ENCODE measurements at regions not wholly inside any gene's neighbourhood (a gene's known extent, or its start where the extent isn't known, plus 50 kb on each side); places are given as distances from the start of the nearest gene placed in this dataset.

DNA sequence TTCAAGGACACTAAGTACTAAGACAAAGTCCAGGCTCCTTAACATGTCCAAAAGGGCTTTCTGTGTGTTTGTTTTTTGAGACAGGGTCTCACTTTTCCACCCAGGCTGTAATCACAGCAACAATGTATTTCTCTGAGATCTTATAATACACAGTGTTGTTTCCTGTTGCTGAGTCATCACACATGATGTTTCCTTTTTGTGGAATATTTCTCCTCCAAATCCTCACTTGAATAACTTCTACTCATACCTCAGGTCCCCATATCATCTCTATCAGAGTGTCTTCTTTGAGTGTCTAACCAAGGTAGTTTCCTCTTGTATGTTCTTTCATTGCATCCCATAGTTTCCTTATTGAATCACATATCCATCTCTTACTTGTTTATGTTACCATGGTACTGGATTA lies 632.0 kb upstream of the PIK3C3 start:
- H3K4me1 ChIP-seq (ENCODE audit: control insufficient read depth, insufficient read depth, low read length) = no peaks in the 10 kb centered on the region
- no peak overlapping the region for H3K27ac ChIP-seq (ENCODE audit: low read depth, low read length)
- H3K9me3 ChIP-seq (ENCODE audit: control insufficient read depth, insufficient read depth, low read length) = no peaks in the 10 kb centered on the region
- no peak for DNase-seq (ENCODE audit: low read depth in 4 of 6, low spot score in 6 of 6)
- H3K36me3 ChIP-seq (ENCODE audit: control insufficient read depth, insufficient read depth, low read length) = no peaks in the 10 kb centered on the region
- H3K4me3 ChIP-seq (ENCODE audit: low read depth, low read length) = no peak overlapping the region
- H3K27me3 ChIP-seq (ENCODE audit: control insufficient read depth, insufficient read depth, low read length) = no peaks in the 10 kb centered on the region

DNA sequence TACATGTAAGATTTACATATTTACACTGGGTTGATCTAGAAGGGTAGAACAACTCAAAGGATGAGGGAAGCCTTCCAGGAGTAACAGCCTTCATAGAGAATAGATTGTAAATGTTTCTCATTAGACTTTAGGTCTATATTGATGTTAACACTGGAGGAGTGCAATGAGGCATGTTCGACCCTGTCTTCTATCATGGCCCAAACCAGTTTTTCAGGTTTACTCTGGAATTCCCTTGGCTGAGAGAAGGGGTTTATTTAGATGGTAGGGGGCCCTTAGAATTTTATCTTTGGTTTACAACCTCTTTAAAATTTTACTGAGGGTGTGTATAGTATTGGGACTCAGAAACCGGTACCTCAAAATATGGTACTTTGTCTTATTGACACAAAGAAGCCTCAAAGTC lies 634.9 kb upstream of the PIK3C3 start:
- no CpG with 5 or more reads among the region's 2 CpGs for WGBS (ENCODE audit: insufficient coverage)
- Histone ChIP-seq H3K36me3 (ENCODE audit: control insufficient read depth, insufficient read depth, low read length) (no peaks in the 10 kb centered on the region), H3K27me3 (ENCODE audit: control insufficient read depth, insufficient read depth, low read length) (no peaks in the 10 kb centered on the region), H3K27ac (ENCODE audit: low read depth, low read length) (no peak overlapping the region), H3K4me3 (ENCODE audit: low read depth, low read length) (no peak overlapping the region), H3K4me1 (ENCODE audit: control insufficient read depth, insufficient read depth, low read length) (no peaks in the 10 kb centered on the region), H3K9me3 (ENCODE audit: control insufficient read depth, insufficient read depth, low read length) (peaks cover 1% of the 10 kb centered on the region)
- no peak for DNase-seq (ENCODE audit: low read depth in 4 of 6, low spot score in 6 of 6)

DNA sequence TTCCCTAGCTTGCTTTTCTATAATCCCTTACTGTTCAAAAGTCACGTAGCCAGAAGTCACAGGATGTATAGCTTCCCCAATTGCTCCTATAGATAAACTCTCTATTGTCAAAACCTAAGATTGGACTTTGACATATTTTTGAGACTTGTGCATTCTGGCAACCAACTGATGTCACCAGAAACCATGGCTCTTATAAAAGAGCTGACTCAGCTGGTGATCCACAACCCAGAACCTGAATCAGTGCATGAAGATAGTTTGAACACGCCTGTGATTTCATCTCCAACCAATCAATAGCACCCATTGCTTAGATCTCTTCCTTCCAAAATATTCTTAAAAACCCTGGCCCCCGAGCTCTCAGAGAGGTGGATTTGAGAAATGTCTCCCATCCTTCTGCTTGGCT lies 639.9 kb upstream of the PIK3C3 start:
- H3K4me1 ChIP-seq (ENCODE audit: control insufficient read depth, insufficient read depth, low read length) = no peaks in the 10 kb centered on the region
- no peak overlapping the region for H3K27ac ChIP-seq (ENCODE audit: low read depth, low read length)
- no peak overlapping the region for H3K4me3 ChIP-seq (ENCODE audit: low read depth, low read length)
- no CpG with 5 or more reads among the region's 3 CpGs for WGBS (ENCODE audit: insufficient coverage)
- peaks cover 1% of the 10 kb centered on the region for H3K9me3 ChIP-seq (ENCODE audit: control insufficient read depth, insufficient read depth, low read length)
- H3K27me3 ChIP-seq (ENCODE audit: control insufficient read depth, insufficient read depth, low read length) = no peaks in the 10 kb centered on the region
- DNase-seq (ENCODE audit: low read depth in 4 of 6, low spot score in 6 of 6) = no peak
- no peaks in the 10 kb centered on the region for H3K36me3 ChIP-seq (ENCODE audit: control insufficient read depth, insufficient read depth, low read length)

DNA sequence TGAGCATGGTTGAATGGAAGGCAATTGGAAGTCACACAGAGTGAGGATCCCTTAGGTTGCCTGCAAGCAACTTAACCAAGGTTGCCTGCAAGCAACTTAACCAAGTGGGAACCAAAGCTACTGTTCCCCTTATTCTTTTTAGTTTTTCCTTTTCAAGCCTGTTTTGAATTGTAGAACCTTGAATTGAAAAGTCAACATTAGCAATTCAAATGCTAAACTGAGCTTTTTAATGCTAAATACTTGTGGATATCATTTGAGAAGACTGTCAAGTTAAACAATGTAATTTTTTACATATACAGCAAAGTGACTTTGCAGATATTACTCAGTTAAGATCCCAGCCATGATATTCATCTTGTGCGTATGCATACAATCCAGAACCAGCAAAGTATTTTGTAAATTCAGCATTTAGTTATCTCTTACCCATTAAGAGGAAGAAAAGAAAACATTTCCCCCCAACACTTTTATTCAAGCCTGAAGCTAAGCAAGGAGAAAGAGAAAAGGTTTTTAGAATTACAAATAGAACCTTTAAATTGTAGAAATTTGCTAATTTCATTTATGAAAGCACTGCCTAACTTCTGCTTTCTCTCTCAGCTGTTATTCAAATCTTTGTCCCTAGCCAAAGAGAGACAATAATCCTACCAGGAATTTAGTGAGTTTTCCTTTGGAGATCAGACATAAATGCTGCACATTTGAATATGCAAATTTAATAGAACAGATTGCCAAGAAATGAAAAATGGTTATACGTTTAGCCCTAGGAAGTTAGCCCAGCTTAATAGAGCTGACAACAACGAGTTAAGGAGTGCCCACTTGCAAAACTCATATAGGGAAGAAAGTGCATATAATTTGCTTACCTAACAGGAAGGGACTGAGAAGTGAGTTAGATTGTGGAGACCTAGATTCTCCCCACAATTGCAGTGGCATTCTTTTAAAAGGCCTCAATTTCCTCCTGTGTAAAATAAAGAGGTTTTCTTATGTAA lies 643.2 kb upstream of the PIK3C3 start:
- WGBS (ENCODE audit: insufficient coverage) = 0% methylated on average over 1 of the region's 3 CpGs
- Histone ChIP-seq H3K4me1 (ENCODE audit: control insufficient read depth, insufficient read depth, low read length) (no peaks in the 10 kb centered on the region), H3K27ac (ENCODE audit: low read depth, low read length) (no peak overlapping the region), H3K27me3 (ENCODE audit: control insufficient read depth, insufficient read depth, low read length) (no peaks in the 10 kb centered on the region), H3K4me3 (ENCODE audit: low read depth, low read length) (no peak overlapping the region), H3K9me3 (ENCODE audit: control insufficient read depth, insufficient read depth, low read length) (peaks cover 1% of the 10 kb centered on the region), H3K36me3 (ENCODE audit: control insufficient read depth, insufficient read depth, low read length) (no peaks in the 10 kb centered on the region)
- DNase-seq (ENCODE audit: low read depth in 4 of 6, low spot score in 6 of 6) = peak in 1 of 6 donors; percentile 9

DNA sequence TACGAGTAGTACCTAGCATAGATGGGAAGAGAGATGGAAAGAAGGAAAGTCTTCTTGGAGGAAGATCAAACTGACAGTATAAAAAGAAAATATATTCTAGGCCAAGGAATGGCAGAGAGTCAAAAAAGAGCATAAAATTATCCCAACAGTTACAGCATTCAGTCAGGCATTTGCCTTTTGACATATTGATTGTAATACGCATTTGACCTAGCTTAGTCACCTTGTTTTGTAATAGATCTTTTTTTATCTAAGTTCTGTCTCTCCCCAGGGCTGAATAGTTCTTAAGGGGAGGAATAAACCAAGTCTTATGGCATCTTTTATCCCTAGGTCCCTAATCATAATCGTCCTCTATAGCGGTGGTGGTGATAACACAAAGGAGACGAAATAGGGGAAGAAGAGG lies 657.3 kb upstream of the PIK3C3 start:
- no peaks in the 10 kb centered on the region for H3K27me3 ChIP-seq (ENCODE audit: control insufficient read depth, insufficient read depth, low read length)
- no CpG with 5 or more reads among the region's 5 CpGs for WGBS (ENCODE audit: insufficient coverage)

DNA sequence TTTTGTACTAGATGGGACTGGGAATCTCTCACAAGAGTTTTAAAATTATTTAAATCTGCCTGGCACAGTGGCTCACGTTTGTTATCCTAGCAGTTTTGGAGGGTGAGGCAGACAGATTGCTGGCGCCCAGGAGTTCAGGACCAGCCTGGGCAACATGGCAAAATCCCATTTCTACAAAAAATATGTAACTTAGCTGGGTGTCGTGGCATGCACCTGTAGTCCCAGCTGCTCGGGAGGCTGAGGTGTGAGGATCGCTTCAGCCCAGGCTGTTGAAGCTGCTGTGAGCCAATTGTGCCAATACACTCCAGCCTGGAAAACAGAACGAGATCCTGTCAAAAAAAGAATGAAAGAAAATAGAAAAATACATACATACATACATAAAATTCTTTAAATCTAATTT lies 685.7 kb upstream of the PIK3C3 start:
- Histone ChIP-seq H3K4me1 (ENCODE audit: control insufficient read depth, insufficient read depth, low read length) (no peaks in the 10 kb centered on the region), H3K27ac (ENCODE audit: low read depth, low read length) (no peak overlapping the region), H3K9me3 (ENCODE audit: control insufficient read depth, insufficient read depth, low read length) (no peaks in the 10 kb centered on the region), H3K27me3 (ENCODE audit: control insufficient read depth, insufficient read depth, low read length) (no peaks in the 10 kb centered on the region), H3K36me3 (ENCODE audit: control insufficient read depth, insufficient read depth, low read length) (no peaks in the 10 kb centered on the region), H3K4me3 (ENCODE audit: low read depth, low read length) (no peak overlapping the region)
- DNase-seq (ENCODE audit: low read depth in 4 of 6, low spot score in 6 of 6) = peak in 1 of 6 donors; percentile 44
- WGBS (ENCODE audit: insufficient coverage) = 80% methylated on average over 1 of the region's 6 CpGs

More for the DNA sequence above, 657.3 kb upstream of the PIK3C3 start:
- no peaks in the 10 kb centered on the region for H3K36me3 ChIP-seq (ENCODE audit: control insufficient read depth, insufficient read depth, low read length)
- H3K27ac ChIP-seq (ENCODE audit: low read depth, low read length) = no peak overlapping the region
- H3K4me3 ChIP-seq (ENCODE audit: low read depth, low read length) = no peak overlapping the region
- H3K9me3 ChIP-seq (ENCODE audit: control insufficient read depth, insufficient read depth, low read length) = no peaks in the 10 kb centered on the region
- DNase-seq (ENCODE audit: low read depth in 4 of 6, low spot score in 6 of 6) = no peak
- no peaks in the 10 kb centered on the region for H3K4me1 ChIP-seq (ENCODE audit: control insufficient read depth, insufficient read depth, low read length)

DNA sequence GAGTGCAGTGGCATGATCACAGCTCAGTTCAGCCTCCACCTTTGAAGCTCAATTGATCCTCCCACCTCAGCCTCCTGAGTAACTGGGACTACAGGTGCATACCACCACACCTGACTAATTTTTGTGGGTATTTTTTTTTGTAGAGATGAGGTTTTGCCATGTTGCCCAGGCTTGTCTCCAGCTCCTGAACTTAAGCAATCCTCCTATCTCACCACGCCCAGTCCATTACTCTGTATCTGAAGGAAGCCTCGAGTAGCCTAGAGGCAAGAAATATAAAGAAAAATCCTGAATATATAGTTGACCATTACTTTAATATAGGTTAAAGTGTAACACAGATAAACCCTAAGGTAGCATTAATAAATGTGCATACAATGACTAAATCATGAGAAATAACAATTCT lies 686.8 kb upstream of the PIK3C3 start:
- no CpG with 5 or more reads among the region's 2 CpGs for WGBS (ENCODE audit: insufficient coverage)
- H3K36me3 ChIP-seq (ENCODE audit: control insufficient read depth, insufficient read depth, low read length) = no peaks in the 10 kb centered on the region
- no peak overlapping the region for H3K27ac ChIP-seq (ENCODE audit: low read depth, low read length)
- no peak overlapping the region for H3K4me3 ChIP-seq (ENCODE audit: low read depth, low read length)
- no peaks in the 10 kb centered on the region for H3K27me3 ChIP-seq (ENCODE audit: control insufficient read depth, insufficient read depth, low read length)
- no peak for DNase-seq (ENCODE audit: low read depth in 4 of 6, low spot score in 6 of 6)
- H3K4me1 ChIP-seq (ENCODE audit: control insufficient read depth, insufficient read depth, low read length) = no peaks in the 10 kb centered on the region
- no peaks in the 10 kb centered on the region for H3K9me3 ChIP-seq (ENCODE audit: control insufficient read depth, insufficient read depth, low read length)

DNA sequence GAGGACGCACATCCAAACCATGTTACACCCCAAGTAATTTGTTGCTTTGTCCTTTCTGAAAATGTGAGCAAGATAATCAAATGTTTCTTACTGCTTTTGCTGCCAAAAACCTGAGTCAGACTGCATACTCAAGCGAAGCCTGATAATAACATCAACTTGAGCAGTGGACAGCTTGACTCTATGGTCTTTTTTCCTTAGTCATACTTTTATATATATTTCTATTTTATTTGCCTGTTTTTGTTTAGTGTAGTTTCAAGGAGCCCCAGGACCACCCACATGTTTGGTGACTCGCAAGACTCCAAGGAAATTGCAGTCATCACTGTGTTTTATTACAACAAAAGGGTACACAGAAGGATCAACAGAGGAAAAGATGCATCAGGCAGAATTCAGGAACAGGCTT lies 688.4 kb upstream of the PIK3C3 start:
- H3K4me3 ChIP-seq (ENCODE audit: low read depth, low read length) = no peak overlapping the region
- no peaks in the 10 kb centered on the region for H3K4me1 ChIP-seq (ENCODE audit: control insufficient read depth, insufficient read depth, low read length)
- no peaks in the 10 kb centered on the region for H3K36me3 ChIP-seq (ENCODE audit: control insufficient read depth, insufficient read depth, low read length)
- DNase-seq (ENCODE audit: low read depth in 4 of 6, low spot score in 6 of 6) = no peak
- H3K27me3 ChIP-seq (ENCODE audit: control insufficient read depth, insufficient read depth, low read length) = no peaks in the 10 kb centered on the region
- H3K27ac ChIP-seq (ENCODE audit: low read depth, low read length) = no peak overlapping the region
- no peaks in the 10 kb centered on the region for H3K9me3 ChIP-seq (ENCODE audit: control insufficient read depth, insufficient read depth, low read length)
- WGBS (ENCODE audit: insufficient coverage) = no CpG with 5 or more reads among the region's 3 CpGs

DNA sequence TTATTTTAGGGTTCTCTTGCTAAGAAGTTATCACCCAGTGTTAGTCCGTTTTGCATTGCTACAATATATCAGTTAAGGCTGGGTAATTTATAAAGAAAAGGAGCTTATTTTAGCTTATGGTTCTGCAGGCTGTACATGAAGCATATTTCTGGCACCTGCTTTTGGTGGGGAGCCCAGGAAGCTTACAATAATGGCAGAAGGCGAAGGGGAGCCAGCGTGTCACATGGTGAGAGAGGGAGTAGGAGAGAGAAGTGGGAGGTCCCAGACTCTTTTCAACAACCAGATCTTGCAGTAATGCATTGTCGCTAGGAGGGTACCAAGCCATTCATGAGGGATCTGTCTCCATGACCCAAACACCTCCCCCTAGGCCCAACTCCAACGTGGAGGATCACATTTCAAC lies 688.8 kb upstream of the PIK3C3 start:
- no peaks in the 10 kb centered on the region for H3K27me3 ChIP-seq (ENCODE audit: control insufficient read depth, insufficient read depth, low read length)
- H3K36me3 ChIP-seq (ENCODE audit: control insufficient read depth, insufficient read depth, low read length) = no peaks in the 10 kb centered on the region
- DNase-seq (ENCODE audit: low read depth in 4 of 6, low spot score in 6 of 6) = peak in 1 of 6 donors; percentile 81
- H3K4me3 ChIP-seq (ENCODE audit: low read depth, low read length) = no peak overlapping the region
- H3K4me1 ChIP-seq (ENCODE audit: control insufficient read depth, insufficient read depth, low read length) = no peaks in the 10 kb centered on the region
- no peaks in the 10 kb centered on the region for H3K9me3 ChIP-seq (ENCODE audit: control insufficient read depth, insufficient read depth, low read length)
- H3K27ac ChIP-seq (ENCODE audit: low read depth, low read length) = no peak overlapping the region
- WGBS (ENCODE audit: insufficient coverage) = no CpG with 5 or more reads among the region's 5 CpGs

DNA sequence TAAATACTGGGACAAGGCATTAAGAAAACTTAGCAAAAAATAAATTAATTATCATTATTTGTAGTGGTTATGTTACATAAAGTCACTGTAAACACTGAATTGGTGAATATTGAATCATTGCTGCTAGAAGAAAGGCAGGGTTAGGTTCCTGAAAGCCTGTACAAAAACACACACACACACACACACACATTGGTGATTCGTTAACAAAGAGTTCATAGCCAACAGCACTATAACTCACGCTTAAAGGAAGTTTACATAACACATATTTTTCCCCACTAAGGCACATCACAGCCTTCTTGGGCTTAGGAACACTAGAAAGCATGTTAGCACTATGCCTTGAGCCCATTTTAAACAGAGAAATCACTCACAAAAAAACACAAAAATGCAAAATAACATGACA lies 690.0 kb upstream of the PIK3C3 start:
- H3K27me3 ChIP-seq (ENCODE audit: control insufficient read depth, insufficient read depth, low read length) = no peaks in the 10 kb centered on the region
- no peaks in the 10 kb centered on the region for H3K36me3 ChIP-seq (ENCODE audit: control insufficient read depth, insufficient read depth, low read length)
- 83% methylated on average over 2 of the region's 2 CpGs for WGBS (ENCODE audit: insufficient coverage)
- H3K4me1 ChIP-seq (ENCODE audit: control insufficient read depth, insufficient read depth, low read length) = no peaks in the 10 kb centered on the region
- no peak overlapping the region for H3K4me3 ChIP-seq (ENCODE audit: low read depth, low read length)
- no peak for DNase-seq (ENCODE audit: low read depth in 4 of 6, low spot score in 6 of 6)
- H3K27ac ChIP-seq (ENCODE audit: low read depth, low read length) = no peak overlapping the region
- H3K9me3 ChIP-seq (ENCODE audit: control insufficient read depth, insufficient read depth, low read length) = peaks cover 2% of the 10 kb centered on the region
